ENCODE measurements at regions not wholly inside any gene's neighbourhood (a gene's known extent, or its start where the extent isn't known, plus 50 kb on each side); places are given as distances from the start of the nearest gene placed in this dataset.
"Not testable (repeated sequence)": the region's sequence is repeated elsewhere in the genome, so short reads cannot be mapped to it uniquely, and the experiment has no call there.

DNA sequence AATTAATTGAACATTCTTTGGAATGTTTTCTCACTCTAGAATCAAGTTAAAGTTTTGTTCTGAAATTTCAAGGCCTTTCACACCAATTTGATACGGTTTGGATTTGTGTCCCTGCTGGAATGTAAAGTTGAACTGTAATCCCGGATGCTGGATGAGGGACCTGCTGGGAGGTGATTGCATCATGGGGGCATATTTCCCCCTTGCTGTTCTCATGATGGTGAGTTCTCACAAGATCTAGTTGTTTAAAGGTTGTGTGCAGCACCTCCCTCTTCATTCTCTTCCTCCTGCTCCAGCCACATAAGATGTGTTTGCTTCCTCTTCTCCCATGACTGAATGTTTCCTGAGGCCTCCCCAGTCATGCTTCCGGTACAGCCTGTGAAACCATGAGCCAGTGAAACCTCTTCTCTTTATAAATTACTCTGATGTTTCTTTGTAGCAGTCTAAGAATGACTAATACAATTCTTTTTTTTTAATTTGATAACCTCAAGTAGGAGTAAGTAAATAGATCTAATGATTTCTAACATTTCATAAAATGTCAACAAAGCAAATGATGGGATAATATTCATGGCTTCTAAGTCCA is 144.2 kb upstream of the CDH7 start:
- dilution Hi-C loops (cut with MboI; ENCODE audit: extremely low pct_ligation_motif_present, low sequenced_read_pairs), result no loop called here
- H3K9me3 ChIP-seq (ENCODE audit: control insufficient read depth, low read depth, low read length), result no peaks in the 10 kb centered on the region
- DNase-seq (ENCODE audit: low read depth, low spot score), result no peak
- no peaks in the 10 kb centered on the region for H3K27me3 ChIP-seq (ENCODE audit: control insufficient read depth, extremely low read depth, insufficient read depth, low read length)
- H3K79me2 ChIP-seq (ENCODE audit: control insufficient read depth, insufficient read depth, low read length), result no peaks in the 10 kb centered on the region
- no peak overlapping the region for H2AFZ ChIP-seq (ENCODE audit: control insufficient read depth, low read length)
- H4K20me1 ChIP-seq (ENCODE audit: control insufficient read depth, extremely low read depth, insufficient read depth, low read length), result no peaks in the 10 kb centered on the region
- H3K9ac ChIP-seq (ENCODE audit: control insufficient read depth, extremely low read depth, insufficient read depth, low read length), result no peak overlapping the region
- H3K4me3 ChIP-seq (ENCODE audit: control insufficient read depth in 2 of 3, extremely low read depth in 1 of 3, insufficient read depth in 2 of 3, low read depth in 1 of 3, low read length in 3 of 3), result no peak overlapping the region
- TF ChIP-seq, protein P1, sequence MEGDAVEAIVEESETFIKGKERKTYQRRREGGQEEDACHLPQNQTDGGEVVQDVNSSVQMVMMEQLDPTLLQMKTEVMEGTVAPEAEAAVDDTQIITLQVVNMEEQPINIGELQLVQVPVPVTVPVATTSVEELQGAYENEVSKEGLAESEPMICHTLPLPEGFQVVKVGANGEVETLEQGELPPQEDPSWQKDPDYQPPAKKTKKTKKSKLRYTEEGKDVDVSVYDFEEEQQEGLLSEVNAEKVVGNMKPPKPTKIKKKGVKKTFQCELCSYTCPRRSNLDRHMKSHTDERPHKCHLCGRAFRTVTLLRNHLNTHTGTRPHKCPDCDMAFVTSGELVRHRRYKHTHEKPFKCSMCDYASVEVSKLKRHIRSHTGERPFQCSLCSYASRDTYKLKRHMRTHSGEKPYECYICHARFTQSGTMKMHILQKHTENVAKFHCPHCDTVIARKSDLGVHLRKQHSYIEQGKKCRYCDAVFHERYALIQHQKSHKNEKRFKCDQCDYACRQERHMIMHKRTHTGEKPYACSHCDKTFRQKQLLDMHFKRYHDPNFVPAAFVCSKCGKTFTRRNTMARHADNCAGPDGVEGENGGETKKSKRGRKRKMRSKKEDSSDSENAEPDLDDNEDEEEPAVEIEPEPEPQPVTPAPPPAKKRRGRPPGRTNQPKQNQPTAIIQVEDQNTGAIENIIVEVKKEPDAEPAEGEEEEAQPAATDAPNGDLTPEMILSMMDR (optimal IDR thresholded peaks at IDR 0.05 in 1 of 3, IDR thresholded peaks at IDR 0.05 in 1 of 3, conservative IDR thresholded peaks at IDR 0.05 in 1 of 3; ENCODE audit: extremely low read depth in 1 of 3, insufficient read depth in 2 of 3, low read length in 3 of 3), result no peak
- TF ChIP-seq EZH2 (IDR thresholded peaks at IDR 0.05; ENCODE audit: low read length), result no peak
- no peak overlapping the region for H3K4me2 ChIP-seq (ENCODE audit: control insufficient read depth, extremely low read depth, insufficient read depth, low read depth, low read length)
- no peak overlapping the region for H3K27ac ChIP-seq (ENCODE audit: control insufficient read depth, insufficient read depth, low read length)
- H3K9me1 ChIP-seq (ENCODE audit: control insufficient read depth, extremely low read depth, insufficient read depth, low read length), result no peaks in the 10 kb centered on the region
- no peaks in the 10 kb centered on the region for H3K4me1 ChIP-seq (ENCODE audit: control insufficient read depth, extremely low read depth, insufficient read depth, low read length)
- no peak for FAIRE-seq
- H3K36me3 ChIP-seq (ENCODE audit: control insufficient read depth in 2 of 2, extremely low read depth in 1 of 2, insufficient read depth in 2 of 2, low read length in 2 of 2), result no peaks in the 10 kb centered on the region

DNA sequence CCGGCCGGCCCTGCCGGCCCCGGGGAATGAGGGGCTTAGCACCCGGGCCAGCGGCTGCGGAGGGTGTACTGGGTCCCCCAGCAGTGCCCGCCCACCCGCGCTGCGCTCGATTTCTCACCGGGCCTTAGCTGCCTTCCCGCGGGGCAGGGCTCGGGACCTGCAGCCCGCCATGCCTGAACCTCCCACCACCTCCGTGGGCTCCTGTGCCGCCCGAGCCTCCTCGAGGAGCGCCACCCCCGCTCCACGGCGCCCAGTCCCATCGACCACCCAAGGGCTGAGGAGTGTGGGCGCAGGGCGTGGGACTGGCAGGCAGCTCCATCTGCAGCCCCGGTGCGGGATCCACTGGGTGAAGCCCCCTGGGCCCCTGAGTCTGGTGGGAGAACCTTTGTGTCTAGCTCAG is 145.5 kb upstream of the CDH7 start:
- H2AFZ ChIP-seq (ENCODE audit: control insufficient read depth, low read length); H3K79me2 ChIP-seq (ENCODE audit: control insufficient read depth, insufficient read depth, low read length); H3K36me3 ChIP-seq (ENCODE audit: control insufficient read depth in 2 of 2, extremely low read depth in 1 of 2, insufficient read depth in 2 of 2, low read length in 2 of 2); H3K9me3 ChIP-seq (ENCODE audit: control insufficient read depth, low read depth, low read length); H3K9me1 ChIP-seq (ENCODE audit: control insufficient read depth, extremely low read depth, insufficient read depth, low read length); H4K20me1 ChIP-seq (ENCODE audit: control insufficient read depth, extremely low read depth, insufficient read depth, low read length); DNase-seq (ENCODE audit: low read depth, low spot score); H3K4me1 ChIP-seq (ENCODE audit: control insufficient read depth, extremely low read depth, insufficient read depth, low read length); H3K9ac ChIP-seq (ENCODE audit: control insufficient read depth, extremely low read depth, insufficient read depth, low read length); H3K4me2 ChIP-seq (ENCODE audit: control insufficient read depth, extremely low read depth, insufficient read depth, low read depth, low read length); H3K4me3 ChIP-seq (ENCODE audit: control insufficient read depth in 2 of 3, extremely low read depth in 1 of 3, insufficient read depth in 2 of 3, low read depth in 1 of 3, low read length in 3 of 3); FAIRE-seq; H3K27ac ChIP-seq (ENCODE audit: control insufficient read depth, insufficient read depth, low read length); H3K27me3 ChIP-seq (ENCODE audit: control insufficient read depth, extremely low read depth, insufficient read depth, low read length); dilution Hi-C loops (cut with MboI; ENCODE audit: extremely low pct_ligation_motif_present, low sequenced_read_pairs): not testable (repeated sequence)

DNA sequence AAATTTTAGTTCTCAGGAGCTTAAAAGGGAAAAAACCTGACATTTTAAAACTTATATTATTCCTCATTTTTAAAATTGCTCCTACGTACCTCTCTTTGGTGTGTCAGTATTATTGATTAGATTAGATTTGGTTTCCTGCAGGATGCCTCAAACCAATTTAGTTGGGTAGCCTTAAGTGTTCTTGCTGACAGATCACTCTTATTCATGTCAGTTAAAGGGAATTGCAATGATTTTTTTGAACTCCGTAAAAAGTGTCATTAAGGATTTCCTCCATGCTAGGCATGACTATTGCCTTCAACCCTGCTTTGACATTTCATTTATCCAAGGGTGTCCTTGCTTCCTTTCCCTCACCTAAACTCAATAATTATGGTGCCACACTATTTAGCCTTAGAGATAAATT is 149.0 kb upstream of the CDH7 start:
- H3K4me3 ChIP-seq (ENCODE audit: control insufficient read depth in 2 of 3, extremely low read depth in 1 of 3, insufficient read depth in 2 of 3, low read depth in 1 of 3, low read length in 3 of 3), result no peak overlapping the region
- no peak overlapping the region for H3K9ac ChIP-seq (ENCODE audit: control insufficient read depth, extremely low read depth, insufficient read depth, low read length)
- no peak for TF ChIP-seq EZH2 (IDR thresholded peaks at IDR 0.05; ENCODE audit: low read length)
- TF ChIP-seq, protein P1 (optimal IDR thresholded peaks at IDR 0.05 in 1 of 3, IDR thresholded peaks at IDR 0.05 in 1 of 3, conservative IDR thresholded peaks at IDR 0.05 in 1 of 3; ENCODE audit: extremely low read depth in 1 of 3, insufficient read depth in 2 of 3, low read length in 3 of 3), result no peak
- FAIRE-seq, result no peak
- H3K4me2 ChIP-seq (ENCODE audit: control insufficient read depth, extremely low read depth, insufficient read depth, low read depth, low read length), result no peak overlapping the region
- H3K36me3 ChIP-seq (ENCODE audit: control insufficient read depth in 2 of 2, extremely low read depth in 1 of 2, insufficient read depth in 2 of 2, low read length in 2 of 2), result no peaks in the 10 kb centered on the region
- no peaks in the 10 kb centered on the region for H4K20me1 ChIP-seq (ENCODE audit: control insufficient read depth, extremely low read depth, insufficient read depth, low read length)
- H3K27me3 ChIP-seq (ENCODE audit: control insufficient read depth, extremely low read depth, insufficient read depth, low read length), result no peaks in the 10 kb centered on the region
- DNase-seq (ENCODE audit: low read depth, low spot score), result no peak
- no peaks in the 10 kb centered on the region for H3K4me1 ChIP-seq (ENCODE audit: control insufficient read depth, extremely low read depth, insufficient read depth, low read length)
- dilution Hi-C loops (cut with MboI; ENCODE audit: extremely low pct_ligation_motif_present, low sequenced_read_pairs), result no loop called here
- no peaks in the 10 kb centered on the region for H3K9me1 ChIP-seq (ENCODE audit: control insufficient read depth, extremely low read depth, insufficient read depth, low read length)
- no peaks in the 10 kb centered on the region for H3K79me2 ChIP-seq (ENCODE audit: control insufficient read depth, insufficient read depth, low read length)
- H3K27ac ChIP-seq (ENCODE audit: control insufficient read depth, insufficient read depth, low read length), result no peak overlapping the region
- H2AFZ ChIP-seq (ENCODE audit: control insufficient read depth, low read length), result no peak overlapping the region
- H3K9me3 ChIP-seq (ENCODE audit: control insufficient read depth, low read depth, low read length), result no peaks in the 10 kb centered on the region

All from keratinocyte (primary cell).